ENCODE measurements at regions not wholly inside any gene's neighbourhood (a gene's known extent, or its start where the extent isn't known, plus 50 kb on each side); places are given as distances from the start of the nearest gene placed in this dataset.
A peak's percentile ranks its signal among the peaks of the same experiment; 100 is the strongest.

- no peak overlapping the region for H3K4me3 ChIP-seq (ENCODE audit: extremely low read depth in 1 of 4, insufficient read depth in 2 of 4, low read depth in 3 of 4, low read length in 4 of 4)
- H3K23me2 ChIP-seq (ENCODE audit: low read depth, low read length) = no peaks in the 10 kb centered on the region
- H3K9me3 ChIP-seq (ENCODE audit: insufficient read depth in 2 of 2, low read depth in 1 of 2, low read length in 1 of 2) = no peaks in the 10 kb centered on the region
- no peak overlapping the region for H4K91ac ChIP-seq (replicated peaks; ENCODE audit: insufficient read length, low read length)
- no peak overlapping the region for H2BK120ac ChIP-seq (replicated peaks; ENCODE audit: low read depth, low read length)
- 0 out of 2 replicates have a peak overlapping the region, but pooled peaks have one; percentile 55 for H2BK12ac ChIP-seq (ENCODE audit: low read depth, low read length)
- H2AFZ ChIP-seq (ENCODE audit: low read length) = peak overlapping the region; percentile 79
- H3K23ac ChIP-seq (ENCODE audit: insufficient read length) = no peak overlapping the region
- H2BK20ac ChIP-seq (ENCODE audit: low read length) = no peak overlapping the region
- 64% methylated on average over 9 of the region's 9 CpGs; no CpG with 5 or more reads in 1 of the 2 experiments for WGBS, 2 experiments (ENCODE audit: extremely low coverage in 1 of 2, insufficient coverage in 1 of 2, insufficient read length in 1 of 2, insufficient replicate concordance in 2 of 2, low coverage in 1 of 2, low lambda C conversion rate in 2 of 2, missing lambda C conversion rate in 1 of 2)
- H3K36me3 ChIP-seq (ENCODE audit: control insufficient read depth in 2 of 4, insufficient read depth in 4 of 4, low read length in 3 of 4) = no peaks in the 10 kb centered on the region
- no peak overlapping the region for H3K14ac ChIP-seq (ENCODE audit: insufficient read length)
- H3K4ac ChIP-seq (replicated peaks; ENCODE audit: insufficient read length, low read depth, low read length) = no peak overlapping the region
- POLR2A ChIA-PET (ENCODE audit: partially characterized antibody) = no interaction called here
- H2BK5ac ChIP-seq (ENCODE audit: low read depth, low read length) = no peak overlapping the region
- no peaks in the 10 kb centered on the region for H3K27me3 ChIP-seq (replicated peaks in 1 of 4; ENCODE audit: control insufficient read depth in 3 of 4, extremely low read depth in 1 of 4, insufficient read depth in 3 of 4, low read length in 3 of 4)
- H2AK5ac ChIP-seq (ENCODE audit: low read depth, low read length) = no peak overlapping the region
- no peak overlapping the region for H2BK15ac ChIP-seq (ENCODE audit: low read length)
- no peaks in the 10 kb centered on the region for H3K79me1 ChIP-seq (ENCODE audit: low read depth, low read length)
- FAIRE-seq (peak; percentile 28), DNase-seq (ENCODE audit: low read depth in 1 of 2, low spot score in 2 of 2) (no peak)
- H3K9ac ChIP-seq (replicated peaks in 1 of 4; ENCODE audit: extremely low read depth in 1 of 4, low read depth in 3 of 4, low read length in 3 of 4) = no peak overlapping the region; a peak in 2 of 7 replicates
- no peak overlapping the region for H4K5ac ChIP-seq (ENCODE audit: insufficient read length, low read depth, low read length)
- no peaks in the 10 kb centered on the region for H4K20me1 ChIP-seq (replicated peaks in 1 of 2; ENCODE audit: control insufficient read depth in 1 of 2, insufficient read depth in 2 of 2, low read length in 2 of 2)
- peaks cover 0 to 6% (median 2%) of the 10 kb centered on the region in 4 experiments; a peak in 3 of 7 replicates for H3K4me1 ChIP-seq (replicated peaks in 1 of 4; ENCODE audit: control insufficient read depth in 3 of 4, insufficient read depth in 4 of 4, low read length in 3 of 4)
- H3K27ac ChIP-seq (ENCODE audit: low read depth, low read length) = no peak overlapping the region
- no peak overlapping the region for H3K56ac ChIP-seq (replicated peaks; ENCODE audit: insufficient read length, low read depth, low read length)
- TF ChIP-seq SIN3A (conservative IDR thresholded peaks at IDR 0.05 in 1 of 2, IDR thresholded peaks at IDR 0.05 in 1 of 2; ENCODE audit: low read depth in 1 of 2, low read length in 2 of 2) = no peak
- TF ChIP-seq MAFK (IDR thresholded peaks at IDR 0.05; ENCODE audit: low read depth, low read length) = peak; percentile 57
- 0 out of 2 replicates have a peak, but pooled peaks have one; percentile 36 for TF ChIP-seq JUND (IDR thresholded peaks at IDR 0.05; ENCODE audit: low read length)
- TF ChIP-seq BACH1 (IDR thresholded peaks at IDR 0.05; ENCODE audit: low read length) = peak; percentile 40; the same call in 1 of the 2 replicates
- CTCF ChIA-PET (ENCODE audit: partially characterized antibody) = interaction anchor here (0.8 kb wide), 1 partner anchor 17 kb away, joined by 3 read pairs; no protein-coding TSS in a partner anchor
- H3K79me2 ChIP-seq (ENCODE audit: control insufficient read depth in 1 of 2, insufficient read depth in 2 of 2, low read length in 2 of 2) = no peaks in the 10 kb centered on the region
- H3K18ac ChIP-seq (ENCODE audit: extremely low read depth, low read length) = no peak overlapping the region; the same call in 1 of the 2 replicates
- H4K8ac ChIP-seq (ENCODE audit: extremely low read depth, insufficient read depth, low read length) = no peak overlapping the region
- no peak overlapping the region; a peak in 1 of 4 replicates for H3K4me2 ChIP-seq (ENCODE audit: insufficient read depth in 1 of 2, low read depth in 2 of 2, low read length in 2 of 2)
These were observed 407.0 kb upstream of the RGMA start for GRCh38 chr15:93495799-93496637.

Data from H1 (cell line).